Type B pancreatic cell (in vitro differentiated cells): ENCODE measurements at regions not wholly inside any gene's neighbourhood (a gene's known extent, or its start where the extent isn't known, plus 50 kb on each side); places are given as distances from the start of the nearest gene placed in this dataset.
"Not testable (repeated sequence)": the region's sequence is repeated elsewhere in the genome, so short reads cannot be mapped to it uniquely, and the experiment has no call there.

Experiments used
- DNase-seq: peaks from one replicate; pipeline ENCODE4 v3.0.0; 2021; ENCODE audit warnings: mixed read lengths; ENCODE audit not compliant: unreplicated experiment; ENCODE audit errors: extremely low spot score
- H3K27ac Mint-ChIP-seq: 2 replicates; pipeline ENCODE4 v1.8.0; 2021; ENCODE audit warnings: mild to moderate bottlenecking, mixed read lengths
- H3K27me3 Mint-ChIP-seq: 2 replicates; pipeline ENCODE4 v1.8.0; 2021; ENCODE audit warnings: mixed read lengths
- H3K36me3 Mint-ChIP-seq: 2 replicates; pipeline ENCODE4 v1.8.0; 2021; ENCODE audit warnings: mixed read lengths
- H3K4me1 Mint-ChIP-seq: one replicate; pipeline ENCODE4 v1.8.0; 2021; ENCODE audit warnings: mixed read lengths; ENCODE audit not compliant: unreplicated experiment
- H3K4me3 Mint-ChIP-seq: 2 replicates; pipeline ENCODE4 v1.8.0; 2021; ENCODE audit warnings: mild to moderate bottlenecking, mixed read lengths
- H3K9me3 Mint-ChIP-seq: 2 replicates; pipeline ENCODE4 v1.8.0; 2021; ENCODE audit warnings: mixed read lengths
- TF ChIP-seq, protein P1 (sequence below): fragments of 200-600 bp; sonication (generic); conservative IDR thresholded peaks from 2 replicates; pipeline ENCODE4 v1.5.0; 2021; ENCODE audit warnings: antibody characterized with exemption, mild to moderate bottlenecking

DNA sequence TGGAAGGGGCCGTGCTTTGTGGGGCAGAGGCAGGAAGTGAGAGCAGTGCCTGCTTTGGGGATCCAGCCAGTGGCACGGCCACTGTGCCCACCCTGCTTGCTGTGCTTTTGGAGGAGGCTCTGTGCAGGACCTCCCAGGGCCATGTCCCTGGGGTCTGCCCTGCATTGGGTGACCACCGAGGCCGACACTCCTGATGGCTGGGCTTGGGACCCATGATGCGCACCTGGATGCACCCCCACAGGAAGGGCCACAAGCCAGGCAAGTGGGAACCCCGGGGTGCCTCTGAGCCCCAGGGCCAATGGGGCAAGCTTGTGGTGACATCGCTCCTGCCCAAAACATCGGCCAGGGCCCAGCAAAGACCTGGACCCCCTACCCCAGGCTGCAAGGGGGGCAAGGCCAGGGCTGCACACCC lies 738.6 kb upstream of the GJE1 start:
- Mint-ChIP-seq H3K4me3 (no peak overlapping the region), H3K9me3 (no peaks in the 10 kb centered on the region), H3K27me3 (no peaks in the 10 kb centered on the region), H3K27ac (no peak overlapping the region), H3K36me3 (no peaks in the 10 kb centered on the region), H3K4me1 (peaks cover 4% of the 10 kb centered on the region)
- TF ChIP-seq, protein P1, sequence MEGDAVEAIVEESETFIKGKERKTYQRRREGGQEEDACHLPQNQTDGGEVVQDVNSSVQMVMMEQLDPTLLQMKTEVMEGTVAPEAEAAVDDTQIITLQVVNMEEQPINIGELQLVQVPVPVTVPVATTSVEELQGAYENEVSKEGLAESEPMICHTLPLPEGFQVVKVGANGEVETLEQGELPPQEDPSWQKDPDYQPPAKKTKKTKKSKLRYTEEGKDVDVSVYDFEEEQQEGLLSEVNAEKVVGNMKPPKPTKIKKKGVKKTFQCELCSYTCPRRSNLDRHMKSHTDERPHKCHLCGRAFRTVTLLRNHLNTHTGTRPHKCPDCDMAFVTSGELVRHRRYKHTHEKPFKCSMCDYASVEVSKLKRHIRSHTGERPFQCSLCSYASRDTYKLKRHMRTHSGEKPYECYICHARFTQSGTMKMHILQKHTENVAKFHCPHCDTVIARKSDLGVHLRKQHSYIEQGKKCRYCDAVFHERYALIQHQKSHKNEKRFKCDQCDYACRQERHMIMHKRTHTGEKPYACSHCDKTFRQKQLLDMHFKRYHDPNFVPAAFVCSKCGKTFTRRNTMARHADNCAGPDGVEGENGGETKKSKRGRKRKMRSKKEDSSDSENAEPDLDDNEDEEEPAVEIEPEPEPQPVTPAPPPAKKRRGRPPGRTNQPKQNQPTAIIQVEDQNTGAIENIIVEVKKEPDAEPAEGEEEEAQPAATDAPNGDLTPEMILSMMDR = no peak
- DNase-seq = no peak

DNA sequence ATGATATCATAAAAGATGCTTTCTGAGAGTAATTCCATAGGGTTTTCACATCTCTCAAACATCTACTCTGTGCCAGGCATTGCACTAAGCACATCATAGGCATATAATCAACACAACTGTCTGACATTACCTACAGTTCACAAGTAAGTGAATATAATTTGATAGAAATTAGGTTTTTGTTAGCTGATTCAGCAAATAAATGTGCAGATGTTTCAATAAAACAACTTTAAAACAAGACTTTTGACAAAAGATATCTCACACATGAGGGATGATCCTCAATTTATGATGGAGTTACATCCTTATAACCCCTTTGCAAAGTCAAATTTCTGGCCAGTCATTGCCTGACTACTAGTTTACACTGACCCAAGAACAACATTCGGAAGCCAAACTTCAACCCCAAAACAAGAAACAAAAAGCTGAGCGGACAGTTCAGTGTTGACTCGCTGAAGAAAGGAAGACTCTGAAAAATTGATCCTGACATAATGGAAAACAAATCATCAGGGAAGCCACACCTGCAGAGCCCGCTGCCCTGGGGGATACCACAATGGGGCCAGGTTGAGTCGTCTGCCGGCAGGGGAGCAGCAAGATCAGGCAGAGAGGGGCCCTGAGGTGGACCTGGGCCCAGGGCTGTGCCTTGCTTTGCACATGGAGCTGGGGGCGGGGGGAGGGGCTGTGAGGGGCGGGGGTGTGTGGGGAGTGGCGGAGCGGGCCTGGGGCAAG lies 739.2 kb upstream of the GJE1 start:
- TF ChIP-seq, protein P1 = no peak
- DNase-seq = no peak
- Mint-ChIP-seq H3K4me3 (no peak overlapping the region), H3K27ac (no peak overlapping the region), H3K36me3 (no peaks in the 10 kb centered on the region), H3K27me3 (no peaks in the 10 kb centered on the region), H3K9me3 (no peaks in the 10 kb centered on the region), H3K4me1 (peaks cover 4% of the 10 kb centered on the region)

DNA sequence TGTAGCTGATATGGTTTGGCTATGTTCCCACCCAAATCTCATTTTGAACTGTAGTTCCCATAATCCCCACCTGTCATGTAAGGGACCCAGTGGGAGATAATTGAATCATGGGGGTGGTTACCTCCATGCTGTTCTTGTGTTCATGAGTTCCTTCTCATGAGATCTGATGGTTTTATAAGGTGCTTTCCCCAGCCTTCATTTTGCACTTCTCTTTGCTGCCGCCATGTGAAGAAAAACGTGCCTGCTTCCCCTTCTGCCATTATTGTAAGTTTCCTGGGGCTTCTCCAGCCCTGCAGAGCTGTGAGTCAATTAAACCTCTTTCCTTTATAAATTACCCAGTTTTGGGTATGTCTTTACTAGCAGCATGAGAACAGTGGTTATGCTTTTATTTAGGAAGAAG lies 741.6 kb upstream of the GJE1 start:
- not testable (repeated sequence) for H3K4me1 Mint-ChIP-seq, DNase-seq, H3K36me3 Mint-ChIP-seq, H3K9me3 Mint-ChIP-seq, H3K27ac Mint-ChIP-seq, H3K27me3 Mint-ChIP-seq, H3K4me3 Mint-ChIP-seq

DNA sequence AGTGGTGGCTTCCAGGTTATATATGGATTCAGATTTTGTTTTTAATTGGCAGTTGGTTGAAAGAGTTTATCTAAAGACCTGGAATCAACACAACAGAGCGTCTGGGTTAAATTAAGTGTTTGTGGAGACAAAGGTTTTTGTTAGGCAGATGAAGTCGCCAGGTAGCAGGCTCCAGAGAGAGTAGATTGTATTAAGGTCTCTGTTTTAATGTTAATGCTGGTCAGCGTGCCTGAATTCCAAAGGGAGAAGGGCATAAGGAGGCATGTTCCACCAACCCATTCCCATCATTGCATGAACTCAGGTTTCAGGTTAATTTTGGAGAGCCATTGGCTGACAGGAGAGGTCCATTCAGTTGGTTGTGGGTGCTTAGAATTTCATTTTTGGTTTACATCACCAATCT lies 744.1 kb upstream of the GJE1 start:
- Mint-ChIP-seq H3K27ac (no peak overlapping the region), H3K36me3 (no peaks in the 10 kb centered on the region), H3K27me3 (no peaks in the 10 kb centered on the region), H3K4me1 (peaks cover 4% of the 10 kb centered on the region), H3K4me3 (no peak overlapping the region), H3K9me3 (peaks cover 5% of the 10 kb centered on the region)
- TF ChIP-seq, protein P1 = no peak
- DNase-seq = no peak

DNA sequence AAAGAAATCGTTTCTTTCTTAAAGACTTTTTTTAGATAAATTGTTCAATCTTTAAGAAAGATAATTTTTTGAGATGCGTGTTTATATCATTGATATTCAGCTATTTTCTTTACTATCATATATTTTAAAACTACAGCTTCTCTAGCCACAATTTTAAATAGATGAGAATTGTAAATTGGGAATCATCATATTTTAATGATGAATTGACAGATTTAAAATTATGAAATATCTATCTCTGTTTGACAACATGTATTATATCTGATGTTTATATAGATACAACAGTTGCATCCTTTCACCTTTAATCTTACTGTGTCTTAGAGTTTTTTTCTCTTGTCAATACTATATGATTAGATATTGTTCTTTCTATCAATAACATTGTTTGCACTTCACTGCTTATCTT lies 762.3 kb upstream of the GJE1 start:
- no peaks in the 10 kb centered on the region for H3K27me3 Mint-ChIP-seq
- TF ChIP-seq, protein P1 = no peak
- no peaks in the 10 kb centered on the region for H3K36me3 Mint-ChIP-seq
- no peak overlapping the region for H3K27ac Mint-ChIP-seq
- no peak overlapping the region for H3K4me3 Mint-ChIP-seq
- no peak for DNase-seq
- peaks cover 3% of the 10 kb centered on the region for H3K9me3 Mint-ChIP-seq
- H3K4me1 Mint-ChIP-seq = no peaks in the 10 kb centered on the region

DNA sequence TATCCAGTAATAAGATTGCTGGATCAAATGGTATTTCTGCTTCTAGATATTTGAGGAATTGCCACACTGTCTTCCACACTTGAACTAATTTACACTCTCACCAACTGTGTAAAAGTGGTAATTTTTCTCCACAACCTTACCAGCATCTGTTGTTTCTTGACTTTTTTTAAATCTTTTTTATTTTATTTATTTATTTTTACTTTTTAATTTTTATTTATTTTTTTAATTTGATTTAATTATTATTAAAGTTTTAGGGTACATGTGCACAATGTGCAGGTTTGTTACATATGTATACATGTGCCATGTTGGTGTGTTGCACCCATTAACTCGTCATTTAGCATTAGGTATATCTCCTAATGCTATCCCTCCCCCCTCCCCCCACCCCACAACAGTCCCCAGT lies 765.9 kb upstream of the GJE1 start:
- H3K27ac Mint-ChIP-seq, H3K4me1 Mint-ChIP-seq, DNase-seq, H3K36me3 Mint-ChIP-seq, H3K9me3 Mint-ChIP-seq, H3K27me3 Mint-ChIP-seq, H3K4me3 Mint-ChIP-seq: not testable (repeated sequence)

DNA sequence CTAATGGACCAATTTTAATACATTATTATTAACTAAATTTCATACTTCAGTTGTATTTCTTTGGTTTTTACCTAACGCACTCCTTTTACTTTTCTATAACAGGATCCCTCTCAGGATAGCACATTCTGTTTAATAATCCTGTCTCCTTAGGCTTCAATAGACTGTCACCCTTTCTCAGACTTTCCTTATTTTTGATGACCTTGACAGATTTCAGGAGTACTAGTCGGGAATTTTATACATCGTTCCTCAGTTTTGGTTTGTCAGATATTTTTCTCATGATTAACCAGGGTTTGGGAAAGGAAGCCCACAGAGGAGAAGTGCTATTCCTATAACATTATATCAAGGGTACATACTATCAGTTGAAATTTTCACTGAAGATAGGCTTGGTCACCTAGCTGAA lies 768.0 kb upstream of the GJE1 start:
- H3K27ac Mint-ChIP-seq = no peak overlapping the region
- no peaks in the 10 kb centered on the region for H3K27me3 Mint-ChIP-seq
- no peak for DNase-seq
- TF ChIP-seq, protein P1 = no peak
- H3K36me3 Mint-ChIP-seq = no peaks in the 10 kb centered on the region
- H3K9me3 Mint-ChIP-seq = no peaks in the 10 kb centered on the region
- no peak overlapping the region for H3K4me3 Mint-ChIP-seq
- H3K4me1 Mint-ChIP-seq = no peaks in the 10 kb centered on the region
